Inflammatory macrophage (primary cell): ENCODE measurements at regions not wholly inside any gene's neighbourhood (a gene's known extent, or its start where the extent isn't known, plus 50 kb on each side); places are given as distances from the start of the nearest gene placed in this dataset.
"Not testable (repeated sequence)": the region's sequence is repeated elsewhere in the genome, so short reads cannot be mapped to it uniquely, and the experiment has no call there.

Source experiments
- DNase-seq, 2 donors: peaks; one replicate each; pipeline ENCODE4 v3.0.0-alpha.2; 2020 to 2022

- DNase-seq: no peak
These were observed 375.0 kb downstream of the IRX2 start for GRCh38 chr5:2376486-2376885.

GRCh38 chr5:2375757-2376250, 375.7 kb downstream of the IRX2 start:
- DNase-seq: no peak

DNA sequence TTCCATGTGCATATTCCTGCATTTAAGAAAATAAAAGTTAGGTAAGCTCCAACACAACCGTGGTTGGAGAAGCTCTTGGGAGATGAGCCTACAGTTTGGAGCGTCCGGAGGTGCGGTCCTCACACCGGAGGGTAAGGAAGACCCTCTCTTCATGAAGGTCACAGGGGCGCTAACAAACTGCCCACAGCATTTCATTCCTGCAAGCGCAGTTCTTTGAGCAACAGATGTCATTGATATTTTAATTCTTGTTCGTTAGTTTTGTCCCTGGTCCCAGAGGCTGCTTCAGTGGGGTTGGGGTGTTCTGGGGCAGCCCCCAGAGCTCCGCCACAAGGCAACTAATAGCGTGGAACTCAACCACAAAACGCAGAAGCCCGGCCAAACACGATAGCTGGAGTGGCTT, 376.2 kb downstream of the IRX2 start:
- DNase-seq: no peak

DNA sequence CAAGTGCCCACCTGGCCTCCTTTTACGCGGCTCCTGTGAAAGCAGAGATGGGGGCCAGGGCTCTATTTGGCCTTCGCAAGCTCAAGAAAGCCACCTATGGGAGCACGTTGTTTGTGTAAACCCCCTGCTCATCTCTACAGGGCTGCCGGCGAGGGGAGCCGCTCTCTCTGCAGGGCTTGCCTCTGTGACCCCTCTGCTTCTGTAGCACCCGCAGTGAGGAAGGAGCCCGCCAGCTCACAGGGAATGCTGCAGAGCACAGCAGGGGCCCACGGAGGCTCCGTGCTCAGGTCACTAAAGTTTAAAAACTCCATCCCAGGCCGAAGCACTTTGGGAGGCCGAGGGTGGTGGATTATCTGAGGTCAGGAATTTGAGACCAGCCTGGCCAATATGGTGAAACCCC, 376.8 kb downstream of the IRX2 start:
- no peak for DNase-seq

DNA sequence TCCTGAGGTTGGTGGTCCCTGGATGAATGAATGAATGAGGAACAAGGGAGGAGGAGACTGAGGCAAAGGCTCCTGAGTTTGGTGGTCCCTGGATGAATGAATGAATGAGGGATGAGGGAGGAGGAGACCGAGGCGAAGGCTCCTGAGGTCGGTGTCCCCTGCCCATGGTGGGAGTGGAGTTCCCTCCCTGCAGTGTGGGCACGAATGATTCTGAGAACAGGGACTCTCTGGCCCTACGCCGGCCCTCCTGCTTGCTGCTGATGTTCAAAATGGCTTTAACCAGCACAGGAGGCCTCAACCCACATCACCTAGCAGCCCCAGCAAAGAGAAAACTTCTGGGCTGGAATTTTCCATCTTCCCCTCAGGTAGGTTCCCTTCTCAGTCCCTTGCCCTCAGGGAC, 377.8 kb downstream of the IRX2 start:
- no peak for DNase-seq

GRCh38 chr5:2371419-2371710, 380.1 kb downstream of the IRX2 start:
- DNase-seq: no peak

DNA sequence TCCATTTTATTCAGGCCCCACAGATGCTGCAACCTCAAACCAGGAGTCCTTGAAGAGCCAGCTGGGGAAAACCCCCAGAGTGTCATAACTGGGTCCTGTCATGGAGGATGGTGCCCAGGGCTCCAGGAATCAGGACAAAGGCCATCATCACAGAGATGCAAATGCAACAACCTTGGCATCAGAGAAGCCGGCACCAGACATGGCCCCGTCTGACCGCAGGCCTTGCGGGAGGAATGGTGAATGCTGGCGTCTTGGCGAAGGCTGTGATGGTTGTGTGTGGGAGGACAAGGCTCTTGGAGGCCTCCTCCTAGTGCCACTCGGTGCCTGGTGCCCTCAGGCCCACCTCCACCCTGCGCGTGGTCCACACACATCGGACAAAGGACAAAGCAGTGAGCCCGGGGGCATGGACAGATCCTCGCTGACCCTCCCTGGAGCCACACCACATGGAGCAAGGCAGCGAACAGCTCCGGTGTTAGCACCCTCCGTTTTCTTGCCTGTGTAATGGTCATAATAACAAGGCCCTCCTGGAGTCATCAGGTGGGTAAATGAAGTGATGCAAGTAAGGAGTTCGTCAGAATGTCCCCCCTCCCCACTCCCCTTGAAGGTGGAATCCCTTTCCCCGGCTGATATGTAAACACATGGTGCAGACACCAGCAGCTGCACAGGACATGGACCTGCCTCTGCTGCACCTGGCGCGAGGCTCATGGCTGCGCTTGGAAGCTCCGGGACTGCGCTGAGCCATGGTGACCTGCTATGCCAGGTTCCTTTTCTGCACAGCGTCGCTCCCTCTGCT, 380.7 kb downstream of the IRX2 start:
- DNase-seq: no peak

DNA sequence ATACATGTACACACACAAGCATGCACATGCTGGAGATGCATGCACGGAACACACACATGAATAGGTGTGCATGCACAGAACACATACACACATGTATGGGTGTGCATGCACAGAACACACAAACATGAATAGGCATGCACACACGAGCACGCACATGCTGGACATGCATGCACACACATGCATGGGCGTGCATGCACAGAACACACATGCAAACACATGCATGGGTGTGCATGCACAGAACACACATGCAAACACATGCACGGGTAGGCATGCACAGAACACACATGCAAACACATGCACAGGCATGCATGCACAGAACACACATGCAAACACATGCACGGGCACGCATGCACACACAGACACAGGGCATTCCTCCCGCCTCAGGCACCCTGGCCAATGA, 382.3 kb downstream of the IRX2 start:
- no peak for DNase-seq

DNA sequence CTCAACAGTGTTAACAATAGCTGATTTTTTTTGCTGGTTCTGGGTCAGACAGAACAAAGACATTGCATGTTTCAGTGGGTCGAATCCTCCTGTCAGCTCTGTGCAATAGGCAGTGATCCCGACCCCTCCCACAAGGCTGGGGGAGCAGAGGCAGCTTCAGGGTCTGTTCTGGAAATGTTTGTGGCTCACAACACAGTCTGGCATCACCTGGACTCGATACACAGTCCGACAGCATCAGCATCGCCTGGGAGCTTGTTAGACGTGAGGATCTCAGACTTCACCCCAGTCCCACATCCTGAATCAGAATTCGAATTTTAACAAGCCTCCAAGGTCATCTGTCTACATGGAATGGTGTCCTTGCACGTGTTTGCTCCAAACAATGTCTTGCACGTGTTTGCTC, 384.7 kb downstream of the IRX2 start:
- DNase-seq: no peak

DNA sequence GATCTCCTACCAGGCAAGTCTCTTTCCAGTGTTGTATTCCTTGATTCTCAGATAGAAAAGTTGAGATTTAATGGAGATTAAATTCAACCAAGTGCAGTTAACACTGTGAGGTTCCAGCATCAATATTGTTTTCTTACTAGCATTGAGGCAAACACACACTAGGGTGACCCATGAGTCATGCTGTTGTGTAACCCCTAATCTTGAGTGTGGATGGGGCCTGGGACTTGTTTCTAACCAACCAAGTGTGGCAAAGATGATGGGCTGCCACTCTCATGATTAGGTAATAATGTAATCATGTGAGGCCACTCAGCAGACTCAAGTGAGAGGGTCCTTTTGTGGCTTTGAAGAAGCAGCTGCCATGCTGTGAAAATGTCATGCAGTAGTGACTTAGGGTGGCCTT, 394.2 kb downstream of the IRX2 start:
- DNase-seq: no peak

GRCh38 chr5:2355859-2356258, 395.6 kb downstream of the IRX2 start:
- DNase-seq: no peak

DNA sequence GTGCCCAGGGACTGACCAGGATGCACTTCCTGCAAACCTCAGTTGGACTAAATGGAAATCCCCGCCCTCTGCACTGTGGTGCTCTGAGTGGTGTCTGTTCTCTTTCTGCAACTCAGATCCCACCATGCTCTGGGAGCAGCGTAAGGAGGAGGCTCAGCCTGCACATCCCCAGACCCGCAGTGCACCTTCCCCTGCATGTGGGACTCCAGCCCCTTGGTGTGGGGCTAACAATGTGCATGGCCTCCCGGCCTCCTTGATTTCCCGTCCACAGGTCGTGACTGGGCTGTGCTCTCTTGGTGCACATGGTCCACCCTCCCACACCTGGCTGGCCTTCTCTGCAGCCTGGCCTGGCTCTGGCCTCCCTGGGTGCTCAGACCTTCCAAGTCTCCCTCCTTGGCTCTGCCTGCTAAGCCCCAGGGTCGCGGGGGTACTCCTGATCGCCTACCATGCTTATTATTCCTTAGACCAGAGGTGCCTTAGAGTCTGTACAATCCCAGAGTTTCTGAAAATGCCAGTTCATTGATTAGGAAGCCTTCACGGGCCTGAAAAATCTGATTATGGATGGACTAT, 397.5 kb downstream of the IRX2 start:
- no peak for DNase-seq

DNA sequence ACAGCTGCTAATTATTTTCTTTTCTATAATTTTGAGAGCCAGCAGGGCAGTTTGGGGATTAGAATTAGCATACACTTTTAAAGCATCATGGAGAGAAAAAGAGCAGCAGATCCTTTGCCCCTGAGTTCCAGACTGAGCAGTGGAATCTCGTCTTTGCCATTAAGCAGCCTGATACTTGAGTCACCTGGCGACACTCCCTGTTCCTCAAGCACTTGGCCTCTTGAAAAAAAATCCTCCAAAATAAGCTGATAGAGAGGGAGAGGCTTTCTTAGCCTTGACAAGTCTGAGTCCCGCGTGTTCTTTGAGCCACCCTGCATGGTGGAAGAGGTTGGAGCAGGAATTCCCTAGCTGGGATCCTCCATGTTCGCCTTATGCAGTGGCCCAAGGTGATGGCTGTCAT, 398.3 kb downstream of the IRX2 start:
- no peak for DNase-seq

DNA sequence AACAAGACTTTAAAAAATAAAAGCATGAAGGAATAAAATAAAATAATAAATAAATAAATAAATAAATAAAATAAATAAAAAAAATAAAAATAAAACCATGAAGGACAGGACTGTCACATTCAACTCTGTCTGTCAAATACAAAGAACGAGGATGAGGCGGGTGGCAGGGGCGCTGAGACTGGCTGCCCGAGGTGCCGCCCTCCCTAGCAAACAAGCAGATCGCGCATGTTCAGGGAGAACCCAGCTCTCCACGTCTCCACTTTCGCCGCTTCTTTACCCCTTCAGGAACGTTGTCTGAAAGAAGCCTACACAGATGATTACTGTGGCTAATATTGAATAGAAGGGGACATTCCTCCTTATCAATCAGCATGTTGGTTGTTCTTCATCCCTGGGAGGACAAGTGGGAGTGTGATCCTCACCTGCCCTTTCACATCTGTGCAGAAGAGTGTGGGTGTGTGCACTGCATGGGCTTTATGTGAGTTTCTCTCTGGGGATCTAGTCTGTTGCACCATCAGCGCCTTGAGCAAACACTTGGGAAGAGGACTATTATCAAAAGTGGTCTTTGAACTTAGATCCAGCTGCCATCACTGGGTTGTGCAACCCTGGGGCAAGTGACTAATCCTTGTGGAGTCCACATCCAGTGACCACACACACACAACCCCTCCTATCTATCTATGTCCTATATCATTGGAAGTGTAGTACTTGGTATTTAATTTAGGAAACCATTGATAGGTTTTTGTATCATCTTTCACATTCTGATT, 399.2 kb downstream of the IRX2 start:
- no peak for DNase-seq

- DNase-seq: not testable (repeated sequence)
These were observed 401.7 kb downstream of the IRX2 start for GRCh38 chr5:2349768-2350167.

- no peak for DNase-seq
These were observed 412.8 kb downstream of the IRX2 start for GRCh38 chr5:2338686-2339085.

GRCh38 chr5:2335733-2336515, 415.6 kb downstream of the IRX2 start:
- no peak for DNase-seq

GRCh38 chr5:2335125-2335732, 416.2 kb downstream of the IRX2 start:
- no peak for DNase-seq

DNA sequence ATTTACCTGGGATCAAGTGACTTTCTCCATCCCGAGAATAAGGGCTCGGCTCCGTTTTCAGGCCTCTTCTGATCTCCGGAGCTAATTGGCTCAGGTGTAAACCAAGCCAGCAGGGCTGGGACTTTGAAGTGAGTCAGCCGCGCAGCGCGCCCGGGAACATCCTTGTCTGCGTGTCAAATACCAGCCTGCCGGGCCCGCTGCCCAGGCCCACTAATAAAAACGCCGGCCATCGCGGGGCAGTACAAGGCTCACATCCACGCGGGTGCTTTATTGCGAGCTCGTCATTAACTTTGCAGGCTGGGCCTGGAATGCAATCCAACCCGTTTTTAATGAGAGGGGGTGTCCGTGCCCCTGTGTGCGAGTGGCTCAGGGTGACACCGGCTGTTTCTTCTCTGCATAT, 416.8 kb downstream of the IRX2 start:
- no peak for DNase-seq

DNA sequence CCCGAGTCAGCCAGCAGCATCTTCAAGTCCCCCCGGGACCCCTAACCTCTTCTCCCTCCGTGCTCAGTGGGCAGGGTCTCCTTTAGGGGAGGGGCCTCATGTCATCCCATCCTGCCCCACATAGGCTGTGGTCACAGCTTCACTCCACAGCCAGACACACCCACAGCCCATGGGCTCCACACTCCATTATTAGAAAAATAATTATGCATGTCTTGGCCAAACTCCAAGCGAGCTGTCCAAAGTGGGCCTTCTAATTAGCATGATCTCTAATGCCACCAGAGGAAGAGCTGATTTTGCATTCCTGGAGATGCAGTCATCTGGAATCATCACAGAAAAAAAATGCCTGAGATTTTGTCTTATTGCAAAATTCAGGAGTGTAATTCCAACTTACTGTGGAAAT, 418.2 kb downstream of the IRX2 start:
- no peak for DNase-seq

DNA sequence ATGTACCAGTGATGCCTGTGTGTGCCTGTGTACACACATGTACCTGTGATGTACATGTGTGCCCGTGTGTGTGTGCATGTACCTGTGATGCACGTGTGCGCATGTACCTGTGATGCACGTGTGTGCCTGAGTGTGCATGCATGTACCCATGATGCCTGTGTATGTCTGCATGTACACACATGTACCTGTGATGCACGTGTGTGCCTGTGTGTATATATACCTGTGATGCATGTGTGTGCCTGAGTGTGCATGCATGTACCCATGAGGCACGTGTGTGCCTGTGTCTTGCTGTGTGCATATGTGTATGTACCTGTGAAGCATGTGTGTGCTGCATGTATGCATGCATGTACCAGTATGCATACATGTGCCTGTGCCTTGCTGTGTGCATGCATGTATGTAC, 419.0 kb downstream of the IRX2 start:
- no peak for DNase-seq

- no peak for DNase-seq
These were observed 420.9 kb downstream of the IRX2 start for GRCh38 chr5:2330325-2331130.
